ENCODE measurements at regions not wholly inside any gene's neighbourhood (a gene's known extent, or its start where the extent isn't known, plus 50 kb on each side); places are given as distances from the start of the nearest gene placed in this dataset.

DNA sequence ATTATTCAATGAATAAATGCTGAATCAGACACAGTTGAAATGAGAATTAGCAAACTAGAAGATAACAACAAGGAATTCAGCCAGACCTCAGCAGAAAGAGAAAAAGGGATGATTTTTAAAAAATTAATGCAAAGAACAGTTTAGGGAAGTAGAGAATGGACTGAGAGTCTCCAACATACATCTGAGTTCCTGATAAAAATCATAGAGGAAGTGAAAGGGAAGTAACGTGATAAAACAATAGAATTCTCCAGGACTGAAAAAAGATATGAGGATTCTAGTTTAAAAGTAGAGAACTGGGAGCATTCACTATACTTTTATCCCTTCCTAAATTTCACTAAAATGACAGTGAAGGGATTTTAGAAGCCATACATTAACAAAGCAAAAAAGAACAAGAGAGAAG lies 592.0 kb downstream of the SOX6 start:
- no peak for DNase-seq (ENCODE audit: low read depth in 1 of 2, low spot score in 1 of 2)

DNA sequence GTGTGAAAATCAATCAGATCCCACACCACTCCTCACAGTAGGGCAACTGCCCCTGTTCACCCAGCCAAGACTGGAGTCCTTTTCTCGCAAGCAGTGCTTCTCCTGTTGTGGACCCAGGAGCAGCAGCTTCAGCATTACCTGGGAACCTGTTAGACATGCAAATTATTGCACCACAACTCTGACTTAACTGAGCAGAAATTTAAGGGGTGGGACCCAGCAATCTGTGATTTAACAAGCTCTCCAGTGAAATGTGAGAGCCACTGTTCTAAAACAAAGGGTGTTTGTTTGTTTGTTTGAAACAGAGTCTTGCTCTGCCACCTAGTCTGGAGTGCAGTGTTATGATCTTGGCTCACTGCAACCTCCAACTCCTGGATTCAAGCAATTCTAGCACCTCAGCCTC lies 591.4 kb downstream of the SOX6 start:
- DNase-seq (ENCODE audit: low read depth in 1 of 2, low spot score in 1 of 2) = no peak

- DNase-seq (ENCODE audit: low read depth in 1 of 2, low spot score in 1 of 2) = no peak
Measured at GRCh38 chr11:15765530-15765929, 590.8 kb downstream of the SOX6 start.

DNA sequence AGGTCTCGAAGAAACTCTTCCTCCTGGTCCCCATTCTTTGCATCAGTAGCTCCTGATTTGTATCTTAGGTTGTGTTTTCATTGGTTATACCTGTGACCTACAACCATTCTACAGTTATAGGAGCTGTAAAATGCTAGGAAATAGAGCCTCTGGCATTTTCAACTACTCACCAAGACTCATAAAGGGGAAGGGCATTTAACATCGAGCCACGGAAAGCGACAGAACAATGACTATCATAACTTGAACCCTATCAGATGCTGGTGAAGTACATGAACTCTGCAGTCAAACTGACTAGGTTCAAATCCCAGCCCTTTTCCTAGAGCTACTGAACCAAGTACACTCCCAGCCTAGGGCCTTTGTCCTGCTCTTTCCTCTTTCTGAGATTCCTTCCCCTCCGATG lies 588.0 kb downstream of the SOX6 start:
- no peak for DNase-seq (ENCODE audit: low read depth in 1 of 2, low spot score in 1 of 2)

GRCh38 chr11:15769203-15769602 lies 587.1 kb downstream of the SOX6 start:
- DNase-seq (ENCODE audit: low read depth in 1 of 2, low spot score in 1 of 2) = no peak

DNA sequence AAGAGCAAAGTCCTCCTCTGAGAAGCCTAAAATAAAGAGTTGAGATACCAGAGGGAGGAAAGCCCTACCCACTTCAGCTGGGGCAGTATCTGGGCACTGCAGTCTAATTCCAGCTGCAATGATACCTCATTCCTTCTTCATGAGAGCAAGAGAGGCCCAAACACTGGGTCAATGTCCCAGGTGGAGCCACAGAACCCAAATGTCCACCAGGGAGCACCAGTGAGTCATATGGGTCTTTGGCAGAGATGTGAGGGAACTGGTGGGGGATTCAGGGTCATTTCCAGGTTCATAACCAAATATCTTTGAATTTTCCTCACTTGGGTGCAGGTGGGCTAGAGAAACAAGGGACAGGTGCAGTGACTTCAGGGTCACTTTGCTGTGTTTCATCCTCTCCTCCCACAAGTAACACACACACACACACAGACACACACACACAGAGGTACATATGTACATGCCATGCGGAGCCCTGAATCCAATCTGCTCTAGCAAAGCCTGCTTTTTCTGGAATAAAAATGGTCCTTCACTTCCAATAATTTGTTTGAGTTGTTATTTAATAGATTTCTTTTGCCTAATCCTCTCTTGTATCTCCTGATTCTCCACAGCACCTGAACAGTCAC lies 585.4 kb downstream of the SOX6 start:
- no peak for DNase-seq (ENCODE audit: low read depth in 1 of 2, low spot score in 1 of 2)

DNA sequence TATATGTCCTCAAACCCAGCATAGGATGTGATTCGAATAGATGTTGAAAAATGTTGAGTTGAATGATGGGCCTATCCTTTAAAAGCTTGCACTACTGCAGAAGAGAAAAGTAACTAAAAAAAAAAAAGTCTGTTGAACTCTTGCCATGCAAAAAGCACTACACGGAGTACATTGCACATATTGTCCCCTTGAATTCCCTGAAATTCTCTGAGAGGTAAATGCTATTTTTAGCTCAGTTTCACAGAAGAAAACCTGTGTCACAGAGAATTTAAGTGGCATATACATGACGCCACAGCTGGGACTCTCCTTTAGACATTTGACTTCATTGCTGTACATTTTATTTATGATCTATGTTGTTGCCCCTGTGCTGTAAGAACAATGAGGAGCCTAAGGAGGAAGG lies 583.8 kb downstream of the SOX6 start:
- DNase-seq (ENCODE audit: low read depth in 1 of 2, low spot score in 1 of 2) = no peak

GRCh38 chr11:15772981-15773380 lies 583.4 kb downstream of the SOX6 start:
- no peak for DNase-seq (ENCODE audit: low read depth in 1 of 2, low spot score in 1 of 2)

- DNase-seq (ENCODE audit: low read depth in 1 of 2, low spot score in 1 of 2) = no peak
Measured at GRCh38 chr11:15773476-15774387, 582.6 kb downstream of the SOX6 start.

DNA sequence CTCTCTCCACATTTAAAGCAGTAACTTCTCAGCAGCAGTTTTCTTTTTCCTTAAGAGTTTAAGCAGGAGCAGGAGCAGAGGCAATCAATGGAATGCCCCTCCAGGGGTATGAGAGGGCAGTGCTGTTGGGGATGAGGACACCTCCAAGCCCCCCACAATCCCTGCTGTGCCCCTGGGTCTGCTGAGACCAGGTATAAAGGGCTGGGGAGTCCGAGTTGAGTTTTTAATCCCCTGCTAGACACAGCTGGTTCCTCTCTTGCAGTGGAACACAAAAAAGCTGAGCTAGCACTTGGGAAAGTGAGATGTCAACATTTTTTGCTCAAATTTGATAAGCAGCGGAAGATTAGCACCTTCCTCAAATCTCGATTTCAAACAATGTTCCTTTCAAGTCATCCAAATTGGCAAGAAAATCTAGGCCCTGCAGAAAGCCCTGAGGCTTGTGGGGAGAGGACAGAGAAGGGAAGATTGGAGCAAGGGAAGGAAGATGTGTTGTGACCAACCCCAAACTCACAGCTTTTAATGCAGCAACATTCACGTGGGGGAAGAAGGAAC lies 581.9 kb downstream of the SOX6 start:
- no peak for DNase-seq (ENCODE audit: low read depth in 1 of 2, low spot score in 1 of 2)

- no peak for DNase-seq (ENCODE audit: low read depth in 1 of 2, low spot score in 1 of 2)
Measured at GRCh38 chr11:15775015-15775541, 581.3 kb downstream of the SOX6 start.

DNA sequence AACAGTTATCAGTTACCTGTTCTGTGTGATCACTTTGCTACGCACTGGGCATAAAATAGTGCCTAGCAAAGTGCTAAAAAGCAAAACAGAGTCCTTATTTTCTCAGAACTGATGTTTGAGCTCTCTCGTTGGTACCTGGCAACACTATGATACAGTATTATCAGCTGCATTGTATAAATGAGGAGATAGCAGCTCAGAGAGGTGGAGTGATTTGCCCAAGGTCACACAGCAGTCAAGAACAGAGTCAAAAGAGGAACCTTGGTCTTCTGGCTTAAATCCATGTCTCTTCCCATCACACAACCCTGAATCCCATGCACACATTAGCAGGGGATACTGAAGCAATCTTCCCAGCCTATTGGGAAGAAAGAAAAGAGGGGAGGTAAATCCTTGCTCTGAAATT lies 580.5 kb downstream of the SOX6 start:
- DNase-seq (ENCODE audit: low read depth in 1 of 2, low spot score in 1 of 2) = no peak

- DNase-seq (ENCODE audit: low read depth in 1 of 2, low spot score in 1 of 2) = no peak
Measured at GRCh38 chr11:15776366-15776765, 580.0 kb downstream of the SOX6 start.

DNA sequence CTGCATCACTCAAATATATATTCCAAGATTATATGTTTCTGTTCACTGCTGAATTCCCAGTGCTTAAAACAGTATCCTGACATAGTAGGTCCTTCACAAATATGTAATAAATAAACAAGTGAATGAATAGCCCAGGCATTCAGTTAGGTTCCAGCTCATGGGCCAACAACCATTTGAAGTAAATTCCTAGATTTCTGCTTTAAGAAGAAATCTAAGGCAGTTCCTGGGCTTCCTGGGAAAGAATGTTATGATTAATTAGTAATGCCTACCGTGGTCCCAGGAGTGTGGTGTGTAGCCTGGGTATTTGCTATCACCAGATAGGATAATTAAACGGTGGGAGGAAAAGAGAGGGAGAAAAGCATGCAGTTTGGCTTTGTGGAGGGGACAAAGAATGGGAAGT lies 576.8 kb downstream of the SOX6 start:
- DNase-seq (ENCODE audit: low read depth in 1 of 2, low spot score in 1 of 2) = no peak

- no peak for DNase-seq (ENCODE audit: low read depth in 1 of 2, low spot score in 1 of 2)
Measured at GRCh38 chr11:15780382-15780781, 576.0 kb downstream of the SOX6 start.

DNA sequence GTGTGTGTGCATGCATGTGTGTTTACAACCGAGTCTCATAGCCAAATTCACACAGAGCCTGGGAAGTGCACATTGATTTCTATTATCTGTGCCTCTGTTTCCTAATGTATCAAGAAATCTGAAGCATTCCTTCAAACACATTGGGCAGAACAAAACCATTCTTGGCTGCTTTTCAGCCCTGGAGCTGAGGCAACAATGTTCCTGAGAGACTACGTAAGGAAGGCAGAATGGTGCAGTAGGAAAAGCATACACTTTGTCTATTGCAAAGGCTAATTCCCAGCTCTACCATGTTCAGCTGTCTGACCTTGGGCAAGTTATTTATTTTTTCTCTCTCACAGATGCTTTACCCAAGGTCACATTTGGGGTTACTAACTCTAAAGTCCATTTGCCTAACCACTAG lies 575.5 kb downstream of the SOX6 start:
- DNase-seq (ENCODE audit: low read depth in 1 of 2, low spot score in 1 of 2) = no peak

- no peak for DNase-seq (ENCODE audit: low read depth in 1 of 2, low spot score in 1 of 2)
Measured at GRCh38 chr11:15783619-15784018, 572.7 kb downstream of the SOX6 start.

- no peak for DNase-seq (ENCODE audit: low read depth in 1 of 2, low spot score in 1 of 2)
Measured at GRCh38 chr11:15793043-15793996, 563.0 kb downstream of the SOX6 start.

GRCh38 chr11:15794361-15795150 lies 561.8 kb downstream of the SOX6 start:
- no peak for DNase-seq (ENCODE audit: low read depth in 1 of 2, low spot score in 1 of 2)

DNA sequence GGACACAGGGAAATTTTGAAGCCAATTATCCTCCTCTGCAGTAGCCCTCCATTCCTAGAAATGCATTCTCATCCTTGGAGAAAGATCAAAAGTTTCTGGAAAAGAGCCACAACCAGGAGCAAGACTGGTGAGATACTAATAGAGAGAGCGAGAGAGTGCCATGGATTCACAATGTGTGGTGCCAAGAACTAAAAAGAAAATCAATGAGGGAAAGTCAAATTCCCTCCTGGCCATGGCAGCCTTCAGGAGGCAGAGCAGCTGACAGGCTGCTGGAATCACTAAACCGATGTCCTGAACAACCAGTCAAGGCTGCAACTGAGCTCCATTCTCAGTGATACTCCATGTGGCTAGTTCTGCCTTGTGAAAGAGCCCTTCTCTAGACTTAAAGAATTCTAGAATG lies 561.0 kb downstream of the SOX6 start:
- DNase-seq (ENCODE audit: low read depth in 1 of 2, low spot score in 1 of 2) = no peak

All from stimulated activated CD4-positive, alpha-beta T cell treated with anti-CD3 and anti-CD28 coated beads, Interleukin-15, amount 100 ng/mL, for 1 hour (primary cell).